K562 (cell line): ENCODE measurements at regions not wholly inside any gene's neighbourhood (a gene's known extent, or its start where the extent isn't known, plus 50 kb on each side); places are given as distances from the start of the nearest gene placed in this dataset.

Source experiments
- CREB3L1 ChIP-seq: fragments of 450-650 bp; IDR thresholded peaks from 2 replicates; pipeline ENCODE4 v1.6.1; 2014; ENCODE audit warnings: low read depth, mild to moderate bottlenecking, moderate library complexity, borderline replicate concordance
- CTCF ChIP-seq, 3 experiments: IDR thresholded peaks in 2 of 3; conservative IDR thresholded peaks in 1 of 3; 2 replicates each; pipeline ENCODE4 v1.5.1; 2011 to 2012; ENCODE audit warnings: low read length in 3 of 3, mild to moderate bottlenecking in 3 of 3, control low read depth in 2 of 3, improper control_type of control experiment in 1 of 3, inconsistent platforms in 1 of 3, low read depth in 1 of 3, mixed read lengths in 1 of 3, moderate library complexity in 1 of 3; ENCODE audit not compliant: insufficient read depth in 2 of 3
- E2F6 ChIP-seq, 2 experiments: IDR thresholded peaks; 2 replicates each; pipeline ENCODE4 v1.6.1; 2011; ENCODE audit warnings: borderline replicate concordance in 1 of 2, control low read depth in 1 of 2, low read depth in 1 of 2, low read length in 1 of 2, mild to moderate bottlenecking in 1 of 2, mixed read lengths in 1 of 2, moderate library complexity in 1 of 2; ENCODE audit not compliant: insufficient read depth in 1 of 2, insufficient read length in 1 of 2, poor library complexity in 1 of 2, severe bottlenecking in 1 of 2; ENCODE audit errors: extremely low read depth in 1 of 2
- ELK1 ChIP-seq: sonication (generic); formaldehyde crosslinking; IDR thresholded peaks from 2 replicates; pipeline ENCODE4 v1.8.1; 2022; ENCODE audit warnings: missing genetic modification reagents
- FOS ChIP-seq: IDR thresholded peaks from 3 replicates; pipeline ENCODE4 v1.6.1; 2011; ENCODE audit not compliant: insufficient read length; ENCODE audit errors: extremely low read depth
- FOXJ2 ChIP-seq: fragments of 200-800 bp; sonication (Bioruptor generic); IDR thresholded peaks from 2 replicates; pipeline ENCODE4 v1.6.1; 2016; ENCODE audit warnings: missing genetic modification characterization, missing compliant biosample characterization
- ILK ChIP-seq: fragments of 450-650 bp; IDR thresholded peaks from 2 replicates; pipeline ENCODE4 v1.6.1; 2016; ENCODE audit warnings: missing genetic modification characterization, low read depth, mild to moderate bottlenecking, missing compliant biosample characterization, moderate library complexity, borderline replicate concordance
- KLF16 ChIP-seq: IDR thresholded peaks from 2 replicates; pipeline ENCODE4 v1.6.1; 2016; ENCODE audit warnings: antibody characterized with exemption
- MLLT1 ChIP-seq, 2 experiments: fragments of 450-650 bp; IDR thresholded peaks; 2 replicates each; pipeline ENCODE4 v1.6.1; 2016
- PYGO2 ChIP-seq: fragments of 450-650 bp; IDR thresholded peaks from 2 replicates; pipeline ENCODE4 v1.6.1; 2016; ENCODE audit warnings: mild to moderate bottlenecking, missing genetic modification characterization, moderate library complexity, missing compliant biosample characterization
- SMARCC2 ChIP-seq: fragments of 450-650 bp; IDR thresholded peaks from 2 replicates; pipeline ENCODE4 v1.6.1; 2017; ENCODE audit warnings: antibody characterized with exemption, moderate library complexity, mild to moderate bottlenecking, low read depth
- SP2 ChIP-seq: IDR thresholded peaks from 2 replicates; pipeline ENCODE4 v1.6.1; 2011; ENCODE audit warnings: mild to moderate bottlenecking, low read depth, low read length, moderate library complexity; ENCODE audit not compliant: poor library complexity, severe bottlenecking; ENCODE audit errors: extremely low read depth
- THRB ChIP-seq: fragments of 450-650 bp; formaldehyde crosslinking; conservative IDR thresholded peaks from 2 replicates; pipeline ENCODE4 v1.4.0; 2022; ENCODE audit warnings: mild to moderate bottlenecking, missing genetic modification characterization
- ZBTB17 ChIP-seq: fragments of 450-650 bp; formaldehyde crosslinking; IDR thresholded peaks from 2 replicates; pipeline ENCODE4 v1.4.0; 2020; ENCODE audit warnings: mild to moderate bottlenecking
- ZNF436 ChIP-seq: fragments of 250-450, 450-650 bp; sonication (Bioruptor Pico); formaldehyde crosslinking; IDR thresholded peaks from 2 replicates; pipeline ENCODE4 v1.7.0; 2020; ENCODE audit warnings: mild to moderate bottlenecking
- ZNF707 ChIP-seq: fragments of 250-450 bp; sonication (Bioruptor Pico); conservative IDR thresholded peaks from 2 replicates; pipeline ENCODE4 v1.8.0; 2022; ENCODE audit warnings: inconsistent platforms, mild to moderate bottlenecking, moderate library complexity

GRCh38 chr16:85536411-85537330, 76.5 kb upstream of the GSE1 start (continued):
- no peak for TF ChIP-seq ELK1 (CRISPR knock-in tag)
- no peak for TF ChIP-seq KLF16
- no peak for TF ChIP-seq ZNF707 (CRISPR knock-in tag)
- TF ChIP-seq FOS: no peak
- no peak for TF ChIP-seq CREB3L1
- no peak for TF ChIP-seq ZNF436
- TF ChIP-seq SP2: no peak
- no peak for TF ChIP-seq E2F6 (IDR thresholded peaks at IDR 0.05; ENCODE audit: borderline replicate concordance in 1 of 2, extremely low read depth in 1 of 2, insufficient read depth in 1 of 2, insufficient read length in 1 of 2, low read depth in 1 of 2, low read length in 1 of 2, poor library complexity in 1 of 2, severe bottlenecking in 1 of 2)
- no peak for TF ChIP-seq CTCF (IDR thresholded peaks at IDR 0.05 in 2 of 3, conservative IDR thresholded peaks at IDR 0.05 in 1 of 3; ENCODE audit: insufficient read depth in 2 of 3, low read depth in 1 of 3, low read length in 3 of 3)
- no peak for TF ChIP-seq PYGO2
- TF ChIP-seq MLLT1 (IDR thresholded peaks at IDR 0.05): no peak
- no peak for TF ChIP-seq THRB (CRISPR knock-in tag)
- TF ChIP-seq SMARCC2: no peak
- TF ChIP-seq ZBTB17 (CRISPR knock-in tag): no peak
- no peak for TF ChIP-seq ILK (tag)
- no peak for TF ChIP-seq FOXJ2 (tag)
